Kidney epithelial cell (primary cell): ENCODE measurements at regions not wholly inside any gene's neighbourhood (a gene's known extent, or its start where the extent isn't known, plus 50 kb on each side); places are given as distances from the start of the nearest gene placed in this dataset.

Experiments used
- DNase-seq: peaks from one replicate; pipeline ENCODE4 v3.0.0-alpha.2; 2010; ENCODE audit warnings: low read depth
- H3K27me3 ChIP-seq: 2 replicates; pipeline ENCODE4 v1.6.0; 2011; ENCODE audit warnings: low read length; ENCODE audit not compliant: control insufficient read depth, insufficient read depth
- H3K36me3 ChIP-seq: 2 replicates; pipeline ENCODE4 v1.5.1; 2011; ENCODE audit warnings: low read length; ENCODE audit not compliant: control insufficient read depth, insufficient read depth
- H3K4me3 ChIP-seq: 2 replicates; pipeline ENCODE4 v1.5.1; 2011; ENCODE audit warnings: low read depth, mild to moderate bottlenecking, control low read depth, low read length
- CTCF ChIP-seq: IDR thresholded peaks from 2 replicates; pipeline ENCODE4 v1.5.1; 2011; ENCODE audit warnings: mild to moderate bottlenecking, moderate library complexity, low read length, control low read depth, inconsistent platforms; ENCODE audit not compliant: insufficient read depth, poor library complexity, severe bottlenecking

GRCh38 chr12:88432531-88433490 is 147.5 kb downstream of the KITLG start:
- Histone ChIP-seq H3K4me3 (no peak overlapping the region), H3K36me3 (no peaks in the 10 kb centered on the region), H3K27me3 (no peaks in the 10 kb centered on the region)
- no peak for DNase-seq
- TF ChIP-seq CTCF = no peak

GRCh38 chr12:88433997-88434703 is 146.1 kb downstream of the KITLG start:
- Histone ChIP-seq H3K36me3 (no peaks in the 10 kb centered on the region), H3K27me3 (no peaks in the 10 kb centered on the region), H3K4me3 (no peak overlapping the region)
- no peak for TF ChIP-seq CTCF
- no peak for DNase-seq

- Histone ChIP-seq H3K4me3 (no peak overlapping the region), H3K27me3 (no peaks in the 10 kb centered on the region), H3K36me3 (no peaks in the 10 kb centered on the region)
- DNase-seq = no peak
- TF ChIP-seq CTCF = no peak
These were observed 144.8 kb downstream of the KITLG start for GRCh38 chr12:88435334-88436076.

GRCh38 chr12:88437226-88437625 is 143.0 kb downstream of the KITLG start:
- Histone ChIP-seq H3K27me3 (no peaks in the 10 kb centered on the region), H3K36me3 (no peaks in the 10 kb centered on the region), H3K4me3 (no peak overlapping the region)
- no peak for TF ChIP-seq CTCF
- no peak for DNase-seq
